Tibial nerve (tissue), 4 donors: ENCODE measurements at regions not wholly inside any gene's neighbourhood (a gene's known extent, or its start where the extent isn't known, plus 50 kb on each side); places are given as distances from the start of the nearest gene placed in this dataset.
A peak's percentile ranks its signal among the peaks of the same experiment; 100 is the strongest.

Experiments
- DNase-seq, 2 donors: peaks; one replicate each; pipeline ENCODE4 v3.0.0-alpha.2; 2019; ENCODE audit warnings: low spot score in 2 of 2
- H3K27ac ChIP-seq, 4 donors: fragments of 200-600 bp; sonication (generic) in 3 of 4; one replicate each; pipeline ENCODE4 v1.5.1; 2017 to 2019; ENCODE audit warnings: mild to moderate bottlenecking in 1 of 4
- H3K27me3 ChIP-seq, 2 donors: fragments of 200-600 bp; sonication (generic) in 1 of 2; one replicate each; pipeline versions ENCODE4 v1.5.1 to v1.6.0; 2017 to 2019
- H3K36me3 ChIP-seq, 3 donors: fragments of 200-600 bp; sonication (generic); one replicate each; pipeline ENCODE4 v1.5.1; 2018 to 2019
- H3K4me1 ChIP-seq, 4 donors: fragments of 200-600 bp; sonication (generic) in 3 of 4; one replicate each; pipeline ENCODE4 v1.5.1; 2017 to 2019
- H3K4me3 ChIP-seq, 4 donors: fragments of 200-600 bp; sonication (generic) in 3 of 4; one replicate each; pipeline ENCODE4 v1.5.1; 2017 to 2019; ENCODE audit warnings: mild to moderate bottlenecking in 1 of 4, moderate library complexity in 1 of 4
- H3K9me3 ChIP-seq, 4 donors: fragments of 200-600 bp; sonication (generic) in 3 of 4; one replicate each; pipeline ENCODE4 v1.5.1; 2017 to 2019
- CTCF ChIP-seq, 5 experiments: fragments of 200-600 bp in 3 of 5; fragments of 450-650 bp in 2 of 5; sonication (generic) in 3 of 5; IDR thresholded peaks; one replicate each; pipeline ENCODE4 v1.5.1; 2016 to 2019; ENCODE audit warnings: antibody characterized with exemption in 5 of 5, mild to moderate bottlenecking in 3 of 5, moderate library complexity in 2 of 5
- EP300 ChIP-seq, 2 donors: sonication (generic); formaldehyde crosslinking; IDR thresholded peaks; one replicate each; pipeline ENCODE4 v1.6.1; 2017; ENCODE audit warnings: antibody characterized with exemption in 2 of 2, mild to moderate bottlenecking in 1 of 2
- POLR2A ChIP-seq, 2 donors: fragments of 450-650 bp; IDR thresholded peaks; one replicate each; pipeline ENCODE4 v1.6.1; 2017; ENCODE audit warnings: antibody characterized with exemption in 2 of 2, mild to moderate bottlenecking in 2 of 2, moderate library complexity in 2 of 2
- WGBS, 2 donors: methylation state at CpG; one replicate each; pipeline ENCODE4 v1.1.5; 2018; 5-methylcytosine and 5-hydroxymethylcytosine counted together

- TF ChIP-seq POLR2A (IDR thresholded peaks at IDR 0.05) (no peak), CTCF (IDR thresholded peaks at IDR 0.05) (no peak), EP300 (IDR thresholded peaks at IDR 0.05) (no peak)
- Histone ChIP-seq H3K27ac (no peak overlapping the region), H3K4me3 (no peak overlapping the region), H3K27me3 (no peaks in the 10 kb centered on the region), H3K9me3 (no peaks in the 10 kb centered on the region), H3K36me3 (no peaks in the 10 kb centered on the region), H3K4me1 (peaks cover 0 to 41% (median 20%) of the 10 kb centered on the region in 4 donors)
- DNase-seq = no peak
- 95% methylated on average over 7 of the region's 7 CpGs for WGBS, 2 donors
Observed at GRCh38 chr3:57009802-57010201, 50.7 kb upstream of the SPATA12 start.

GRCh38 chr3:57009367-57009766, 51.1 kb upstream of the SPATA12 start:
- no peak for DNase-seq
- no peaks in the 10 kb centered on the region for H3K36me3 ChIP-seq
- WGBS, 2 donors = 77 to 81% methylated on average over 7 of the region's 7 CpGs
- H3K27ac ChIP-seq = peak overlapping the region in 1 of 4 donors; percentile 77
- H3K9me3 ChIP-seq = no peaks in the 10 kb centered on the region
- peaks cover 0 to 41% (median 20%) of the 10 kb centered on the region in 4 donors for H3K4me1 ChIP-seq
- no peaks in the 10 kb centered on the region for H3K27me3 ChIP-seq
- H3K4me3 ChIP-seq = no peak overlapping the region
- TF ChIP-seq EP300 (IDR thresholded peaks at IDR 0.05) (no peak), CTCF (IDR thresholded peaks at IDR 0.05) (no peak), POLR2A (IDR thresholded peaks at IDR 0.05) (no peak)

GRCh38 chr3:57007521-57008460, 52.7 kb upstream of the SPATA12 start:
- Histone ChIP-seq H3K27me3 (no peaks in the 10 kb centered on the region), H3K9me3 (peaks cover 0 to 6% (median 0%) of the 10 kb centered on the region in 4 donors), H3K4me1 (peaks cover 0 to 41% (median 20%) of the 10 kb centered on the region in 4 donors), H3K36me3 (no peaks in the 10 kb centered on the region), H3K4me3 (no peak overlapping the region), H3K27ac (peak overlapping the region; percentile 32 to 88 (median 62))
- DNase-seq = peak; percentile 61 to 69
- WGBS, 2 donors = 30% methylated on average over 18 of the region's 18 CpGs
- TF ChIP-seq CTCF (IDR thresholded peaks at IDR 0.05) (no peak), POLR2A (IDR thresholded peaks at IDR 0.05) (no peak), EP300 (IDR thresholded peaks at IDR 0.05) (peak in 1 of 2 donors; percentile 78)

GRCh38 chr3:57006949-57007419, 53.5 kb upstream of the SPATA12 start:
- Histone ChIP-seq H3K4me1 (peaks cover 0 to 41% (median 20%) of the 10 kb centered on the region in 4 donors), H3K36me3 (no peaks in the 10 kb centered on the region), H3K27me3 (no peaks in the 10 kb centered on the region), H3K27ac (peak overlapping the region; percentile 3 to 88 (median 54)), H3K9me3 (peaks cover 0 to 6% (median 0%) of the 10 kb centered on the region in 4 donors), H3K4me3 (no peak overlapping the region)
- DNase-seq = peak in 1 of 2 donors; percentile 48
- TF ChIP-seq POLR2A (IDR thresholded peaks at IDR 0.05) (no peak), EP300 (IDR thresholded peaks at IDR 0.05) (no peak), CTCF (IDR thresholded peaks at IDR 0.05) (no peak)
- 59% methylated on average over 7 of the region's 7 CpGs for WGBS, 2 donors

- no peaks in the 10 kb centered on the region for H3K36me3 ChIP-seq
- WGBS, 2 donors = 77 to 84% methylated on average over 11 of the region's 11 CpGs
- H3K4me1 ChIP-seq = peaks cover 0 to 39% (median 20%) of the 10 kb centered on the region in 4 donors
- TF ChIP-seq CTCF (IDR thresholded peaks at IDR 0.05) = no peak
- TF ChIP-seq POLR2A (IDR thresholded peaks at IDR 0.05) = no peak
- no peak for TF ChIP-seq EP300 (IDR thresholded peaks at IDR 0.05)
- H3K27ac ChIP-seq = peak overlapping the region in 3 of 4 donors; percentile 32 to 88 (median 77)
- H3K27me3 ChIP-seq = no peaks in the 10 kb centered on the region
- no peak for DNase-seq
- H3K9me3 ChIP-seq = peaks cover 0 to 6% (median 0%) of the 10 kb centered on the region in 4 donors
- no peak overlapping the region for H3K4me3 ChIP-seq
Observed at GRCh38 chr3:57006179-57006657, 54.2 kb upstream of the SPATA12 start.
